Fibroblast of the aortic adventitia (primary cell): ENCODE measurements at regions not wholly inside any gene's neighbourhood (a gene's known extent, or its start where the extent isn't known, plus 50 kb on each side); places are given as distances from the start of the nearest gene placed in this dataset.

Experiments
- DNase-seq: peaks from one replicate; pipeline ENCODE4 v3.0.0-alpha.2; 2010; ENCODE audit warnings: low read depth
- H3K4me3 ChIP-seq: 2 replicates; pipeline ENCODE4 v1.5.1; 2011; ENCODE audit warnings: low read depth, mild to moderate bottlenecking, control low read depth, low read length, moderate library complexity
- CTCF ChIP-seq: IDR thresholded peaks from 2 replicates; pipeline ENCODE4 v1.5.1; 2011; ENCODE audit warnings: mild to moderate bottlenecking, low read length, control low read depth, inconsistent platforms; ENCODE audit not compliant: insufficient read depth

- H3K4me3 ChIP-seq, result no peak overlapping the region
- DNase-seq, result peak; percentile 64
- no peak for TF ChIP-seq CTCF
These were observed 54.1 kb upstream of the RPS23 start for GRCh38 chr5:82332064-82332855.

DNA sequence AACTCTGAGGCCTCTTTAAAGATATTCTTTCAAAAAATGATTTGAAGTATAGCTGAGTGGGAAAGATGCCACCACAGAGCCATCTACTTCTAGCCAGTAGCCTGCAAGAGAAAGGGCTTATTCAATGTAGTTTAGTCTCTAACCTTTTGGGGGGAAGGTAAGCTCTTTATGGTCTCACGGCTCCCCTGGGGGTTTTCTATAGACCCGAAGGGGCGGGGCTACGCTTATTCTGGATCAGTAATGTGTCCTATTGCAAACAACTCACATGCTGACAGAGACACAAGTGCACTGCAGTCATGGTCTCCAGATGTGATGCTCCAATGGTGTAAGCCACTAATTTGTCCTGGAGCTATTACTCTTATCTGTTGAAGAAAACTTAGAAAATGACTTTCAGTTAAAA, 53.4 kb upstream of the RPS23 start:
- no peak for DNase-seq
- TF ChIP-seq CTCF, result no peak
- no peak overlapping the region for H3K4me3 ChIP-seq

DNA sequence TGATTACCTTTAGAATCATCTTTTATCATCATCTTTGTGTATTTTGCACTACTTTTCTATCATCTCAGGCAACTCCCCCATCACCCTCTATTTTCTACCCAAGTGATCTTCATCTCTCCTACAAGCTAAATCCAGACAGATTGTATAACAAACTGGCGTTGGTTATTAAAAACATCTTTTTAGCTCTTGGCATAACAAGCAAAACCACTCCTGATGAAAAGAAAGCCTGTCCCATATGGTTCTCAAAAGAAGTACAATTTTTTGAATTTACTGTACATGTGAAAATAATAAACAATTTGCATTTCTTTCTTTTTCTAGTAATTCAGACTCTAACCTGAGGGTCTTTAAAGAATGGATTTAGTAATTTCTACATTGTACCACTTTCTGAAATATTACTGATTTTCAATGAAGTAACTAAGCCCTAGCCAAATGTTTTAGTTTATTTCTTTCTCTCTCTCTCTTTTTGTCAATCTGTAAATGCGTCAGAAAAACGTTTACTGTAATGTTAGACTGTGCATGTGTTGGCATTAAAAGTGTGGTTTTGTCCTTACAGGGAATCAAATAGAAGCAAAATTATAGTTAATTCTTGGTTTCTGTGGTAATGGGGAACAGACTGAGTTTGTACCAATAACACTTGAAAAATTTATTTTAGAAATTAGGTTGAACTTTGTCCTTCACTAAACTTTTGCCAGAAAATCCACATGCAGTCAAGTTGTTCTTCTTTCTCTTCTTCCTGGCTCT, 52.5 kb upstream of the RPS23 start:
- DNase-seq, result no peak
- no peak for TF ChIP-seq CTCF
- no peak overlapping the region for H3K4me3 ChIP-seq

GRCh38 chr5:82329393-82329792, 51.2 kb upstream of the RPS23 start:
- no peak for TF ChIP-seq CTCF
- H3K4me3 ChIP-seq, result no peak overlapping the region
- DNase-seq, result no peak
